ENCODE measurements at regions not wholly inside any gene's neighbourhood (a gene's known extent, or its start where the extent isn't known, plus 50 kb on each side); places are given as distances from the start of the nearest gene placed in this dataset.

GRCh38 chr13:38072696-38073095 lies 203.1 kb upstream of the TRPC4 start:
- TF ChIP-seq CTCF (IDR thresholded peaks at IDR 0.05; ENCODE audit: borderline replicate concordance, extremely low read depth, low read length, poor library complexity, severe bottlenecking) = no peak
- no peak for TF ChIP-seq EZH2 (IDR thresholded peaks at IDR 0.05; ENCODE audit: borderline replicate concordance, low read depth, low read length, severe bottlenecking)

Data from DND-41 (cell line).